PC-9 (cell line): ENCODE measurements at regions not wholly inside any gene's neighbourhood (a gene's known extent, or its start where the extent isn't known, plus 50 kb on each side); places are given as distances from the start of the nearest gene placed in this dataset.

Experiments used
- EZH2 ChIP-seq: fragments of 200-600 bp; sonication (generic); IDR thresholded peaks from 2 replicates; pipeline ENCODE4 v1.8.0; 2017; ENCODE audit warnings: antibody characterized with exemption, low read depth
- TF ChIP-seq, protein P1 (sequence below): fragments of 200-600 bp; sonication (generic); conservative IDR thresholded peaks from 2 replicates; pipeline ENCODE4 v1.6.1; 2017; ENCODE audit warnings: mixed run types, antibody characterized with exemption, mild to moderate bottlenecking, moderate library complexity

DNA sequence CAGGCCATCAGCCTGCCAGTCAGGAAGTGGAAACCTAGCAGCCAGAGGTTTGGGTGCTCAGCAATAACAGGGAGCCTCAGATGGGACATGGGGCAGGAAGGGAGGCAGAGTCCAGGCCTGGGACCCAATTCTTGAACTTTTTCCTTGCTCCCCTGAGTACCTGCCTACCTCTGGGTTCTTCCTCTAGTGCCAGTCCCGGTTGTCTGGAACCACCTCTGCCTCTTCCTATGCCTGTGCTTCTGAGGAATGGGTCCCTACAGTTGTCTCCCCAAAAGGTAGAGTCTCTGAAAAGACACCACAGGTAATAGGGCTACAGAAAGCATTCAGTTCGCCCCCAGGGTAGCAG is 212.4 kb upstream of the MAMLD1 start:
- TF ChIP-seq, protein P1, sequence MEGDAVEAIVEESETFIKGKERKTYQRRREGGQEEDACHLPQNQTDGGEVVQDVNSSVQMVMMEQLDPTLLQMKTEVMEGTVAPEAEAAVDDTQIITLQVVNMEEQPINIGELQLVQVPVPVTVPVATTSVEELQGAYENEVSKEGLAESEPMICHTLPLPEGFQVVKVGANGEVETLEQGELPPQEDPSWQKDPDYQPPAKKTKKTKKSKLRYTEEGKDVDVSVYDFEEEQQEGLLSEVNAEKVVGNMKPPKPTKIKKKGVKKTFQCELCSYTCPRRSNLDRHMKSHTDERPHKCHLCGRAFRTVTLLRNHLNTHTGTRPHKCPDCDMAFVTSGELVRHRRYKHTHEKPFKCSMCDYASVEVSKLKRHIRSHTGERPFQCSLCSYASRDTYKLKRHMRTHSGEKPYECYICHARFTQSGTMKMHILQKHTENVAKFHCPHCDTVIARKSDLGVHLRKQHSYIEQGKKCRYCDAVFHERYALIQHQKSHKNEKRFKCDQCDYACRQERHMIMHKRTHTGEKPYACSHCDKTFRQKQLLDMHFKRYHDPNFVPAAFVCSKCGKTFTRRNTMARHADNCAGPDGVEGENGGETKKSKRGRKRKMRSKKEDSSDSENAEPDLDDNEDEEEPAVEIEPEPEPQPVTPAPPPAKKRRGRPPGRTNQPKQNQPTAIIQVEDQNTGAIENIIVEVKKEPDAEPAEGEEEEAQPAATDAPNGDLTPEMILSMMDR = no peak
- TF ChIP-seq EZH2 = no peak
